HCT116 (cell line): ENCODE measurements at regions not wholly inside any gene's neighbourhood (a gene's known extent, or its start where the extent isn't known, plus 50 kb on each side); places are given as distances from the start of the nearest gene placed in this dataset.

ENCODE experiments used
- ATAC-seq: fragments of 200-7000 bp; cut with Tn5 transposase; 2 replicates; pipeline ENCODE4 v1.9.1; 2020; ENCODE audit warnings: mild to moderate bottlenecking, moderate library complexity
- BruUV-seq: library from RNA; stranded (reverse); fragments of 400-500 nt; replicated peaks from 2 replicates; lab custom pipeline; 2021; lab: Mats Ljungman, UMichigan
- CTCF ChIA-PET: fragments of 300-600 bp; sonication (Branson Sonifier 250); formaldehyde crosslinking; loops from one replicate; lab custom pipeline; 2021; ENCODE audit warnings: antibody characterized with exemption; lab: Charles Lee
- POLR2A ChIA-PET: fragments of 300-600, 350-600 bp; sonication (Branson Sonifier 250); formaldehyde crosslinking; loops from one replicate; lab custom pipeline; 2021; ENCODE audit warnings: antibody characterized with exemption; lab: Charles Lee
- RAD21 ChIA-PET, 2 experiments: fragments of 300-600 bp; sonication (Branson Sonifier 250); formaldehyde crosslinking; loops; one replicate each; lab custom pipeline; 2023; ENCODE audit warnings: low total read pairs in 2 of 2; ENCODE audit not compliant: uncharacterized antibody in 2 of 2, unreplicated experiment in 2 of 2, low non-redundant PET in 1 of 2; lab: Charles Lee
- DNase-seq: peaks from one replicate; pipeline ENCODE4 v3.0.0-alpha.2; 2010; ENCODE audit warnings: low read depth, low spot score
- H2AFZ ChIP-seq: fragments of 200-600 bp; shearing (Covaris generic), sonication (generic); 2 replicates; pipeline ENCODE4 v1.6.1; 2017; ENCODE audit warnings: low read depth, mixed run types, mixed read lengths, antibody characterized with exemption, low read length; ENCODE audit not compliant: poor library complexity, severe bottlenecking
- H3K27ac ChIP-seq: 2 replicates; pipeline ENCODE4 v1.5.1; 2012; ENCODE audit warnings: low read depth, low read length
- H3K27me3 ChIP-seq: fragments of 200-600 bp; sonication (generic); 2 replicates; pipeline ENCODE4 v1.6.1; 2016; ENCODE audit warnings: mixed run types, low read length, mixed read lengths; ENCODE audit not compliant: insufficient read depth
- H3K36me3 ChIP-seq, 2 experiments: fragments of 200-500 bp in 1 of 2; fragments of 200-600 bp in 1 of 2; sonication (Bioruptor generic) in 1 of 2; sonication (generic) in 1 of 2; 2 replicates each; pipeline versions ENCODE4 v1.5.1 to v1.6.1; 2014 to 2016; ENCODE audit warnings: low read length in 2 of 2, inconsistent platforms in 1 of 2, mixed read lengths in 1 of 2, mixed run types in 1 of 2; ENCODE audit not compliant: insufficient read depth in 2 of 2, control insufficient read depth in 1 of 2
- H3K4me1 ChIP-seq, 2 experiments: fragments of 200-600 bp in 1 of 2; sonication (generic) in 1 of 2; 2 replicates each; pipeline versions ENCODE4 v1.5.1 to v1.6.1; 2012 to 2017; ENCODE audit warnings: low read length in 2 of 2, inconsistent platforms in 1 of 2, mild to moderate bottlenecking in 1 of 2, mixed read lengths in 1 of 2, mixed run types in 1 of 2, moderate library complexity in 1 of 2; ENCODE audit not compliant: insufficient read depth in 2 of 2, control insufficient read depth in 1 of 2
- H3K4me2 ChIP-seq: fragments of 200-600 bp; sonication (generic); 2 replicates; pipeline ENCODE4 v1.6.1; 2017; ENCODE audit warnings: mixed run types, low read length, mixed read lengths
- H3K4me3 ChIP-seq, 2 experiments: fragments of 200-600 bp in 1 of 2; sonication (generic) in 1 of 2; replicated peaks in 1 of 2; 2 replicates each; pipeline ENCODE4 v1.5.1; 2011 to 2016; ENCODE audit warnings: low read length in 2 of 2, control low read depth in 1 of 2, low read depth in 1 of 2, mild to moderate bottlenecking in 1 of 2, mixed read lengths in 1 of 2, mixed run types in 1 of 2
- H3K79me2 ChIP-seq: fragments of 200-600 bp; sonication (generic); 2 replicates; pipeline ENCODE4 v1.6.1; 2017; ENCODE audit warnings: mild to moderate bottlenecking, mixed run types, low read length, moderate library complexity, mixed read lengths; ENCODE audit not compliant: insufficient read depth
- H3K9ac ChIP-seq: fragments of 200-600 bp; sonication (generic); 2 replicates; pipeline ENCODE4 v1.6.1; 2016; ENCODE audit warnings: low read length, mixed read lengths
- H3K9me2 ChIP-seq: fragments of 200-600 bp; sonication (generic), shearing (Covaris generic); 2 replicates; pipeline ENCODE4 v1.6.1; 2017; ENCODE audit warnings: mixed run types, mild to moderate bottlenecking, moderate library complexity; ENCODE audit not compliant: insufficient read depth
- H3K9me3 ChIP-seq, 2 experiments: fragments of 200-500 bp in 1 of 2; fragments of 200-600 bp in 1 of 2; sonication (Bioruptor generic) in 1 of 2; sonication (generic) in 1 of 2; 2 replicates each; pipeline ENCODE4 v1.6.1; 2014 to 2017; ENCODE audit warnings: low read length in 2 of 2, mixed read lengths in 2 of 2, inconsistent platforms in 1 of 2, low read depth in 1 of 2, mild to moderate bottlenecking in 1 of 2, mixed run types in 1 of 2, moderate library complexity in 1 of 2; ENCODE audit not compliant: control insufficient read depth in 1 of 2, insufficient read depth in 1 of 2
- H4K20me1 ChIP-seq: fragments of 200-600 bp; sonication (generic), shearing (Covaris generic); 2 replicates; pipeline ENCODE4 v1.6.1; 2017; ENCODE audit warnings: mixed run types, mild to moderate bottlenecking, moderate library complexity; ENCODE audit not compliant: insufficient read depth
- CTCF ChIP-seq, 3 experiments: fragments of 200-600 bp in 1 of 3; sonication (generic) in 1 of 3; IDR thresholded peaks in 2 of 3; conservative IDR thresholded peaks in 1 of 3; 2 replicates each; pipeline ENCODE4 v1.5.1; 2012 to 2017; ENCODE audit warnings: low read depth in 2 of 3, low read length in 2 of 3, antibody characterized with exemption in 1 of 3, borderline replicate concordance in 1 of 3, control low read depth in 1 of 3, mild to moderate bottlenecking in 1 of 3, mixed read lengths in 1 of 3, mixed run types in 1 of 3, moderate library complexity in 1 of 3; ENCODE audit not compliant: insufficient read depth in 1 of 3
- EGR1 ChIP-seq: IDR thresholded peaks from 2 replicates; pipeline ENCODE4 v1.6.1; 2012; ENCODE audit warnings: low read depth
- POLR2A ChIP-seq: IDR thresholded peaks from 2 replicates; pipeline ENCODE4 v1.7.0; 2011; ENCODE audit warnings: borderline replicate concordance; ENCODE audit not compliant: insufficient read depth, insufficient read length; ENCODE audit errors: extremely low read depth
- SRF ChIP-seq: IDR thresholded peaks from 2 replicates; pipeline ENCODE4 v1.6.1; 2012; ENCODE audit warnings: low read depth
- ZBTB33 ChIP-seq: IDR thresholded peaks from 2 replicates; pipeline ENCODE4 v1.6.1; 2011; ENCODE audit warnings: mild to moderate bottlenecking, low read length, moderate library complexity; ENCODE audit not compliant: insufficient replicate concordance; ENCODE audit errors: extremely low read depth
- intact Hi-C: fragments of 100-400 bp; cut with micrococcal nuclease; formaldehyde crosslinking; loops from 2 replicates; pipeline ENCODE4 v1.10.0; 2022

- no peaks in the 10 kb centered on the region for H3K27me3 ChIP-seq
- intact Hi-C loops: no loop called here
- H3K79me2 ChIP-seq: no peaks in the 10 kb centered on the region
- no peak for TF ChIP-seq CTCF (IDR thresholded peaks at IDR 0.05 in 2 of 3, conservative IDR thresholded peaks at IDR 0.05 in 1 of 3; ENCODE audit: borderline replicate concordance in 1 of 3, insufficient read depth in 1 of 3, low read depth in 2 of 3, low read length in 2 of 3)
- no peak for TF ChIP-seq ZBTB33
- no peak for TF ChIP-seq EGR1
- TF ChIP-seq SRF: no peak
- TF ChIP-seq POLR2A: no peak
- no peaks in the 10 kb centered on the region for H3K9me3 ChIP-seq
- no TSS peak for BruUV-seq
- ATAC-seq: no peak
- H3K27ac ChIP-seq: no peak overlapping the region
- ChIA-PET CTCF (no interaction called here), POLR2A (no interaction called here), RAD21 (no interaction called here)
- no peak overlapping the region for H3K4me3 ChIP-seq
- no peak overlapping the region for H3K4me2 ChIP-seq
- no peak for DNase-seq
- no peaks in the 10 kb centered on the region for H3K36me3 ChIP-seq
- no peaks in the 10 kb centered on the region for H3K4me1 ChIP-seq
- no peaks in the 10 kb centered on the region for H4K20me1 ChIP-seq
- H2AFZ ChIP-seq: no peak overlapping the region
- no peak overlapping the region for H3K9ac ChIP-seq
- H3K9me2 ChIP-seq: no peaks in the 10 kb centered on the region; the same call in 1 of the 2 replicates
Observed at GRCh38 chr3:105254154-105254553, 112.6 kb upstream of the ALCAM start.
